Tibial nerve (tissue), 4 donors: ENCODE measurements at regions not wholly inside any gene's neighbourhood (a gene's known extent, or its start where the extent isn't known, plus 50 kb on each side); places are given as distances from the start of the nearest gene placed in this dataset.

ENCODE experiments used
- DNase-seq, 2 donors: peaks; one replicate each; pipeline ENCODE4 v3.0.0-alpha.2; 2019; ENCODE audit warnings: low spot score in 2 of 2
- H3K27ac ChIP-seq, 4 donors: fragments of 200-600 bp; sonication (generic) in 3 of 4; one replicate each; pipeline ENCODE4 v1.5.1; 2017 to 2019; ENCODE audit warnings: mild to moderate bottlenecking in 1 of 4
- H3K27me3 ChIP-seq, 2 donors: fragments of 200-600 bp; sonication (generic) in 1 of 2; one replicate each; pipeline versions ENCODE4 v1.5.1 to v1.6.0; 2017 to 2019
- H3K36me3 ChIP-seq, 3 donors: fragments of 200-600 bp; sonication (generic); one replicate each; pipeline ENCODE4 v1.5.1; 2018 to 2019
- H3K4me1 ChIP-seq, 4 donors: fragments of 200-600 bp; sonication (generic) in 3 of 4; one replicate each; pipeline ENCODE4 v1.5.1; 2017 to 2019
- H3K4me3 ChIP-seq, 4 donors: fragments of 200-600 bp; sonication (generic) in 3 of 4; one replicate each; pipeline ENCODE4 v1.5.1; 2017 to 2019; ENCODE audit warnings: mild to moderate bottlenecking in 1 of 4, moderate library complexity in 1 of 4
- H3K9me3 ChIP-seq, 4 donors: fragments of 200-600 bp; sonication (generic) in 3 of 4; one replicate each; pipeline ENCODE4 v1.5.1; 2017 to 2019
- EP300 ChIP-seq, 2 donors: sonication (generic); formaldehyde crosslinking; IDR thresholded peaks; one replicate each; pipeline ENCODE4 v1.6.1; 2017; ENCODE audit warnings: antibody characterized with exemption in 2 of 2, mild to moderate bottlenecking in 1 of 2
- POLR2A ChIP-seq, 2 donors: fragments of 450-650 bp; IDR thresholded peaks; one replicate each; pipeline ENCODE4 v1.6.1; 2017; ENCODE audit warnings: antibody characterized with exemption in 2 of 2, mild to moderate bottlenecking in 2 of 2, moderate library complexity in 2 of 2
- WGBS, 2 donors: methylation state at CpG; one replicate each; pipeline ENCODE4 v1.1.5; 2018; 5-methylcytosine and 5-hydroxymethylcytosine counted together
- TF ChIP-seq, protein P1 (sequence below), 5 experiments: fragments of 200-600 bp in 3 of 5; fragments of 450-650 bp in 2 of 5; sonication (generic) in 3 of 5; IDR thresholded peaks; one replicate each; pipeline ENCODE4 v1.5.1; 2016 to 2019; ENCODE audit warnings: antibody characterized with exemption in 5 of 5, mild to moderate bottlenecking in 3 of 5, moderate library complexity in 2 of 5

- TF ChIP-seq POLR2A (IDR thresholded peaks at IDR 0.05) (no peak), EP300 (IDR thresholded peaks at IDR 0.05) (no peak)
- TF ChIP-seq, protein P1, sequence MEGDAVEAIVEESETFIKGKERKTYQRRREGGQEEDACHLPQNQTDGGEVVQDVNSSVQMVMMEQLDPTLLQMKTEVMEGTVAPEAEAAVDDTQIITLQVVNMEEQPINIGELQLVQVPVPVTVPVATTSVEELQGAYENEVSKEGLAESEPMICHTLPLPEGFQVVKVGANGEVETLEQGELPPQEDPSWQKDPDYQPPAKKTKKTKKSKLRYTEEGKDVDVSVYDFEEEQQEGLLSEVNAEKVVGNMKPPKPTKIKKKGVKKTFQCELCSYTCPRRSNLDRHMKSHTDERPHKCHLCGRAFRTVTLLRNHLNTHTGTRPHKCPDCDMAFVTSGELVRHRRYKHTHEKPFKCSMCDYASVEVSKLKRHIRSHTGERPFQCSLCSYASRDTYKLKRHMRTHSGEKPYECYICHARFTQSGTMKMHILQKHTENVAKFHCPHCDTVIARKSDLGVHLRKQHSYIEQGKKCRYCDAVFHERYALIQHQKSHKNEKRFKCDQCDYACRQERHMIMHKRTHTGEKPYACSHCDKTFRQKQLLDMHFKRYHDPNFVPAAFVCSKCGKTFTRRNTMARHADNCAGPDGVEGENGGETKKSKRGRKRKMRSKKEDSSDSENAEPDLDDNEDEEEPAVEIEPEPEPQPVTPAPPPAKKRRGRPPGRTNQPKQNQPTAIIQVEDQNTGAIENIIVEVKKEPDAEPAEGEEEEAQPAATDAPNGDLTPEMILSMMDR (IDR thresholded peaks at IDR 0.05) = no peak
- Histone ChIP-seq H3K27me3 (no peaks in the 10 kb centered on the region), H3K9me3 (no peaks in the 10 kb centered on the region), H3K4me1 (no peaks in the 10 kb centered on the region), H3K27ac (no peak overlapping the region), H3K36me3 (no peaks in the 10 kb centered on the region), H3K4me3 (no peak overlapping the region)
- 87 to 88% methylated on average over 2 of the region's 2 CpGs for WGBS, 2 donors
- DNase-seq = no peak
Measured at GRCh38 chr5:155097995-155098394, 84.4 kb downstream of the KIF4B start.

- TF ChIP-seq EP300 (IDR thresholded peaks at IDR 0.05) = no peak
- TF ChIP-seq, protein P1 (IDR thresholded peaks at IDR 0.05) = no peak
- no peak for TF ChIP-seq POLR2A (IDR thresholded peaks at IDR 0.05)
- 30 to 35% methylated on average over 1 of the region's 1 CpG for WGBS, 2 donors
Measured at GRCh38 chr5:155098433-155098832, 84.9 kb downstream of the KIF4B start.

GRCh38 chr5:155101697-155102096, 88.1 kb downstream of the KIF4B start:
- H3K27me3 ChIP-seq = no peaks in the 10 kb centered on the region
- no peaks in the 10 kb centered on the region for H3K4me1 ChIP-seq
- no peaks in the 10 kb centered on the region for H3K36me3 ChIP-seq
- TF ChIP-seq EP300 (IDR thresholded peaks at IDR 0.05) (no peak), POLR2A (IDR thresholded peaks at IDR 0.05) (no peak)
- TF ChIP-seq, protein P1 (IDR thresholded peaks at IDR 0.05) = no peak
- H3K9me3 ChIP-seq = no peaks in the 10 kb centered on the region
- DNase-seq = no peak
- 53 to 59% methylated on average over 2 of the region's 2 CpGs for WGBS, 2 donors
- H3K4me3 ChIP-seq = no peak overlapping the region
- H3K27ac ChIP-seq = no peak overlapping the region

More at GRCh38 chr5:155098433-155098832, 84.9 kb downstream of the KIF4B start:
- no peaks in the 10 kb centered on the region for H3K36me3 ChIP-seq
- no peaks in the 10 kb centered on the region for H3K4me1 ChIP-seq
- H3K9me3 ChIP-seq = no peaks in the 10 kb centered on the region
- H3K4me3 ChIP-seq = no peak overlapping the region
- H3K27me3 ChIP-seq = no peaks in the 10 kb centered on the region
- H3K27ac ChIP-seq = no peak overlapping the region
- DNase-seq = no peak

GRCh38 chr5:155103146-155103545, 89.6 kb downstream of the KIF4B start:
- Histone ChIP-seq H3K4me3 (no peak overlapping the region), H3K36me3 (no peaks in the 10 kb centered on the region), H3K27ac (no peak overlapping the region), H3K9me3 (no peaks in the 10 kb centered on the region), H3K27me3 (no peaks in the 10 kb centered on the region), H3K4me1 (no peaks in the 10 kb centered on the region)
- 46 to 59% methylated on average over 4 of the region's 4 CpGs for WGBS, 2 donors
- TF ChIP-seq, protein P1 (IDR thresholded peaks at IDR 0.05) = no peak
- no peak for TF ChIP-seq EP300 (IDR thresholded peaks at IDR 0.05)
- no peak for TF ChIP-seq POLR2A (IDR thresholded peaks at IDR 0.05)
- DNase-seq = no peak

GRCh38 chr5:155104441-155104840, 90.9 kb downstream of the KIF4B start:
- WGBS, 2 donors = 83 to 91% methylated on average over 2 of the region's 2 CpGs
- no peak overlapping the region for H3K27ac ChIP-seq
- H3K36me3 ChIP-seq = no peaks in the 10 kb centered on the region
- TF ChIP-seq, protein P1 (IDR thresholded peaks at IDR 0.05) = no peak
- no peak for TF ChIP-seq EP300 (IDR thresholded peaks at IDR 0.05)
- TF ChIP-seq POLR2A (IDR thresholded peaks at IDR 0.05) = no peak
- no peak overlapping the region for H3K4me3 ChIP-seq
- no peaks in the 10 kb centered on the region for H3K9me3 ChIP-seq
- no peaks in the 10 kb centered on the region for H3K27me3 ChIP-seq
- no peak for DNase-seq
- H3K4me1 ChIP-seq = no peaks in the 10 kb centered on the region
